VCaP (cell line): ENCODE measurements at regions not wholly inside any gene's neighbourhood (a gene's known extent, or its start where the extent isn't known, plus 50 kb on each side); places are given as distances from the start of the nearest gene placed in this dataset.

Source experiments
- H3K27ac ChIP-seq: fragments of 450-650 bp; 2 replicates; pipeline ENCODE4 v1.5.1; 2017
- CTCF ChIP-seq: fragments of 450-650 bp; conservative IDR thresholded peaks from 2 replicates; pipeline ENCODE4 v1.5.1; 2017; ENCODE audit warnings: mild to moderate bottlenecking, moderate library complexity

GRCh38 chr17:55634702-55635101 lies 88.0 kb downstream of the TMEM100 start:
- peak overlapping the region; percentile 24; the same call in 1 of the 2 replicates for H3K27ac ChIP-seq
- TF ChIP-seq CTCF = no peak

- TF ChIP-seq CTCF = no peak
- H3K27ac ChIP-seq = no peak overlapping the region
Measured at GRCh38 chr17:55632893-55633292, 89.8 kb downstream of the TMEM100 start.

GRCh38 chr17:55632236-55632635 lies 90.4 kb downstream of the TMEM100 start:
- no peak for TF ChIP-seq CTCF
- no peak overlapping the region for H3K27ac ChIP-seq

- H3K27ac ChIP-seq = no peak overlapping the region
- no peak for TF ChIP-seq CTCF
Measured at GRCh38 chr17:55629995-55630394, 92.7 kb downstream of the TMEM100 start.

GRCh38 chr17:55625521-55625920 lies 97.1 kb downstream of the TMEM100 start:
- TF ChIP-seq CTCF = no peak
- no peak overlapping the region for H3K27ac ChIP-seq

- H3K27ac ChIP-seq = no peak overlapping the region
- TF ChIP-seq CTCF = no peak
Measured at GRCh38 chr17:55624772-55625433, 97.8 kb downstream of the TMEM100 start.

- H3K27ac ChIP-seq = no peak overlapping the region
- no peak for TF ChIP-seq CTCF
Measured at GRCh38 chr17:55622547-55622946, 100.1 kb downstream of the TMEM100 start.
